ENCODE measurements at regions not wholly inside any gene's neighbourhood (a gene's known extent, or its start where the extent isn't known, plus 50 kb on each side); places are given as distances from the start of the nearest gene placed in this dataset.

- Mint-ChIP-seq H3K4me1 (no peaks in the 10 kb centered on the region), H3K9me3 (ENCODE audit: insufficient read depth) (no peaks in the 10 kb centered on the region), H3K4me3 (no peak overlapping the region), H3K27me3 (no peaks in the 10 kb centered on the region), H3K27ac (no peak overlapping the region)
- ChIA-PET POLR2A (no interaction called here), CTCF (interaction anchor here (1.0 to 5.3 kb wide), 5 partner anchors 11 to 494 kb away, joined by 3 to 73 read pairs (median 4); partner anchors contain the start of gene PRDM1)
- no peak overlapping the region for H2AFZ ChIP-seq (ENCODE audit: insufficient read depth, low read depth, low read length, poor library complexity, severe bottlenecking)
- H3K79me2 ChIP-seq (ENCODE audit: control insufficient read depth, insufficient read depth, low read length), result no peaks in the 10 kb centered on the region
- no peaks in the 10 kb centered on the region for H3K4me1 ChIP-seq (ENCODE audit: control insufficient read depth in 2 of 2, insufficient read depth in 2 of 2, low read length in 2 of 2)
- intact Hi-C loops (cut with micrococcal nuclease), result loop anchor here (1.0 to 5.0 kb wide), 3 partner anchors 259 to 567 kb away; no protein-coding TSS in a partner anchor
- H3K4me2 ChIP-seq (replicated peaks; ENCODE audit: low read depth, low read length, poor library complexity, severe bottlenecking), result no peak overlapping the region
- no CpG with 5 or more reads among the region's 4 CpGs for WGBS (ENCODE audit: insufficient coverage)
- peak; percentile 50 for DNase-seq
- no peak for ATAC-seq (ENCODE audit: low read depth)
- no peak overlapping the region for H3K9ac ChIP-seq (ENCODE audit: low read length)
- H3K4me3 ChIP-seq (ENCODE audit: control extremely low read depth in 1 of 5, extremely low read depth in 1 of 5, insufficient read depth in 1 of 5, low read depth in 2 of 5, low read length in 4 of 5), result no peak overlapping the region
- no peaks in the 10 kb centered on the region for H3K9me3 ChIP-seq (ENCODE audit: control extremely low read depth in 1 of 3, control insufficient read depth in 2 of 3, insufficient read depth in 1 of 3, low read length in 2 of 3)
- TF ChIP-seq CTCF (IDR thresholded peaks at IDR 0.05) (peak; percentile 76), EZH2 (IDR thresholded peaks at IDR 0.05; ENCODE audit: borderline replicate concordance, insufficient read depth, low read depth, low read length, poor library complexity, severe bottlenecking) (no peak)
- no peaks in the 10 kb centered on the region for H3K27me3 ChIP-seq (replicated peaks in 1 of 4; ENCODE audit: control extremely low read depth in 1 of 4, control insufficient read depth in 3 of 4, insufficient read depth in 4 of 4, low read length in 3 of 4)
- H4K20me1 ChIP-seq (ENCODE audit: control insufficient read depth, insufficient read depth, low read length, poor library complexity, severe bottlenecking), result no peaks in the 10 kb centered on the region
- no peaks in the 10 kb centered on the region for H3K36me3 ChIP-seq (replicated peaks in 1 of 2; ENCODE audit: control extremely low read depth in 1 of 2, control insufficient read depth in 1 of 2, extremely low read depth in 1 of 2, insufficient read depth in 2 of 2, low read length in 1 of 2)
- H3K27ac ChIP-seq (ENCODE audit: low read length in 2 of 2), result no peak overlapping the region
These were observed 330.8 kb upstream of the PREP start for GRCh38 chr6:105733556-105734162.

- POLR2A ChIA-PET, result no interaction called here
These were observed 326.1 kb upstream of the PREP start for GRCh38 chr6:105728995-105729394.

More at GRCh38 chr6:105728995-105729394, 326.1 kb upstream of the PREP start:
- no peak overlapping the region for H3K27ac Mint-ChIP-seq
- Histone ChIP-seq H2AFZ (ENCODE audit: insufficient read depth, low read depth, low read length, poor library complexity, severe bottlenecking) (no peak overlapping the region), H4K20me1 (ENCODE audit: control insufficient read depth, insufficient read depth, low read length, poor library complexity, severe bottlenecking) (no peaks in the 10 kb centered on the region), H3K27ac (ENCODE audit: low read length in 2 of 2) (no peak overlapping the region), H3K4me2 (replicated peaks; ENCODE audit: low read depth, low read length, poor library complexity, severe bottlenecking) (no peak overlapping the region), H3K9me3 (ENCODE audit: control extremely low read depth in 1 of 3, control insufficient read depth in 2 of 3, insufficient read depth in 1 of 3, low read length in 2 of 3) (no peaks in the 10 kb centered on the region), H3K4me3 (ENCODE audit: control extremely low read depth in 1 of 5, extremely low read depth in 1 of 5, insufficient read depth in 1 of 5, low read depth in 2 of 5, low read length in 4 of 5) (no peak overlapping the region), H3K36me3 (replicated peaks in 1 of 2; ENCODE audit: control extremely low read depth in 1 of 2, control insufficient read depth in 1 of 2, extremely low read depth in 1 of 2, insufficient read depth in 2 of 2, low read length in 1 of 2) (no peaks in the 10 kb centered on the region), H3K4me1 (ENCODE audit: control insufficient read depth in 2 of 2, insufficient read depth in 2 of 2, low read length in 2 of 2) (no peaks in the 10 kb centered on the region), H3K27me3 (replicated peaks in 1 of 4; ENCODE audit: control extremely low read depth in 1 of 4, control insufficient read depth in 3 of 4, insufficient read depth in 4 of 4, low read length in 3 of 4) (no peaks in the 10 kb centered on the region), H3K79me2 (ENCODE audit: control insufficient read depth, insufficient read depth, low read length) (no peaks in the 10 kb centered on the region), H3K9ac (ENCODE audit: low read length) (no peak overlapping the region)
- TF ChIP-seq CTCF (IDR thresholded peaks at IDR 0.05) (no peak), EZH2 (IDR thresholded peaks at IDR 0.05; ENCODE audit: borderline replicate concordance, insufficient read depth, low read depth, low read length, poor library complexity, severe bottlenecking) (no peak)
- ATAC-seq (ENCODE audit: low read depth) (no peak), DNase-seq (no peak)
- no peaks in the 10 kb centered on the region for H3K9me3 Mint-ChIP-seq (ENCODE audit: insufficient read depth)
- WGBS (ENCODE audit: insufficient coverage), result no CpG with 5 or more reads among the region's 1 CpG
- intact Hi-C loops (cut with micrococcal nuclease), result no loop called here
- no peaks in the 10 kb centered on the region for H3K4me1 Mint-ChIP-seq
- no peak overlapping the region for H3K4me3 Mint-ChIP-seq
- CTCF ChIA-PET, result interaction anchor here (1.1 to 1.9 kb wide), 3 partner anchors 14 to 495 kb away, joined by 3 to 9 read pairs (median 4); partner anchors contain the start of gene PRDM1
- H3K27me3 Mint-ChIP-seq, result no peaks in the 10 kb centered on the region
